OCI-LY7 (cell line): ENCODE measurements at regions not wholly inside any gene's neighbourhood (a gene's known extent, or its start where the extent isn't known, plus 50 kb on each side); places are given as distances from the start of the nearest gene placed in this dataset.
"Not testable (repeated sequence)": the region's sequence is repeated elsewhere in the genome, so short reads cannot be mapped to it uniquely, and the experiment has no call there.

Experiments
- EZH2phosphoT487 ChIP-seq: fragments of 200-600 bp; sonication (generic); IDR thresholded peaks from 2 replicates; pipeline ENCODE4 v1.6.1; 2018; ENCODE audit warnings: low read depth, borderline replicate concordance, mild to moderate bottlenecking, mixed run types, antibody characterized with exemption, low read length, moderate library complexity, mixed read lengths
- TF ChIP-seq, protein P1 (sequence below): fragments of 200-600 bp; sonication (generic); conservative IDR thresholded peaks from 2 replicates; pipeline ENCODE4 v1.5.1; 2014; ENCODE audit warnings: mild to moderate bottlenecking, antibody characterized with exemption, low read length, moderate library complexity, mixed read lengths

DNA sequence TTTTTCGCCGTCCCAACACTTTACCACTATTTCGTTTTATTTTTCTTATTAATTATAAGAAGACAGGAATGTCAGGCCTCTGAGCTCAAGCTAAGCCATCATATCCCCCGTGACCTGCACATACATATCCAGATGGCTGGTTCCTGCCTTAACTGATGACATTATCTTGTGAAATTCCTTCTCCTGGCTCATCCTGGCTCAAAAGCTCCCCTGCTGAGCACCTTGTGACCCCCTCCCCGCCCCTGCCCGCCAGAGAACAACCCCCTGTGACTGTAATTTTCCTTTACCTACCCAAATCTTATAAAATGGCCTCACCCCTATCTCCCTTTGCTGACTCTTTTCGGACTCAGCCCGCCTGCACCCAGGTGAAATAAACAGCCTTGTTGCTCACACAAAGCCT lies 978.9 kb downstream of the EPHA3 start:
- TF ChIP-seq, protein P1, sequence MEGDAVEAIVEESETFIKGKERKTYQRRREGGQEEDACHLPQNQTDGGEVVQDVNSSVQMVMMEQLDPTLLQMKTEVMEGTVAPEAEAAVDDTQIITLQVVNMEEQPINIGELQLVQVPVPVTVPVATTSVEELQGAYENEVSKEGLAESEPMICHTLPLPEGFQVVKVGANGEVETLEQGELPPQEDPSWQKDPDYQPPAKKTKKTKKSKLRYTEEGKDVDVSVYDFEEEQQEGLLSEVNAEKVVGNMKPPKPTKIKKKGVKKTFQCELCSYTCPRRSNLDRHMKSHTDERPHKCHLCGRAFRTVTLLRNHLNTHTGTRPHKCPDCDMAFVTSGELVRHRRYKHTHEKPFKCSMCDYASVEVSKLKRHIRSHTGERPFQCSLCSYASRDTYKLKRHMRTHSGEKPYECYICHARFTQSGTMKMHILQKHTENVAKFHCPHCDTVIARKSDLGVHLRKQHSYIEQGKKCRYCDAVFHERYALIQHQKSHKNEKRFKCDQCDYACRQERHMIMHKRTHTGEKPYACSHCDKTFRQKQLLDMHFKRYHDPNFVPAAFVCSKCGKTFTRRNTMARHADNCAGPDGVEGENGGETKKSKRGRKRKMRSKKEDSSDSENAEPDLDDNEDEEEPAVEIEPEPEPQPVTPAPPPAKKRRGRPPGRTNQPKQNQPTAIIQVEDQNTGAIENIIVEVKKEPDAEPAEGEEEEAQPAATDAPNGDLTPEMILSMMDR, result not testable (repeated sequence)
- not testable (repeated sequence) for TF ChIP-seq EZH2phosphoT487
